Tibial artery (tissue), 4 donors: ENCODE measurements at regions not wholly inside any gene's neighbourhood (a gene's known extent, or its start where the extent isn't known, plus 50 kb on each side); places are given as distances from the start of the nearest gene placed in this dataset.

Experiments
- DNase-seq, 2 donors: peaks; one replicate each; pipeline ENCODE4 v3.0.0-alpha.2; 2019
- H3K27ac ChIP-seq, 2 donors: fragments of 200-600 bp; sonication (generic) in 1 of 2; 1 replicate in 1 of 2; 2 replicates in 1 of 2; pipeline ENCODE4 v1.5.1; 2018 to 2019; ENCODE audit warnings: mild to moderate bottlenecking in 1 of 2
- H3K27me3 ChIP-seq, 2 donors: fragments of 200-600 bp; sonication (generic) in 1 of 2; one replicate each; pipeline versions ENCODE4 v1.5.1 to v1.6.0; 2016 to 2019
- H3K36me3 ChIP-seq, 3 donors: fragments of 200-600 bp; sonication (generic) in 2 of 3; one replicate each; pipeline ENCODE4 v1.5.1; 2016 to 2019; ENCODE audit warnings: mild to moderate bottlenecking in 2 of 3
- H3K4me1 ChIP-seq, 4 donors: fragments of 200-600 bp; sonication (generic) in 2 of 4; 1 replicate in 3 of 4; 2 replicates in 1 of 4; pipeline ENCODE4 v1.5.1; 2016 to 2019
- H3K4me3 ChIP-seq, 2 donors: fragments of 200-600 bp; sonication (generic) in 1 of 2; 1 replicate in 1 of 2; 2 replicates in 1 of 2; pipeline ENCODE4 v1.5.1; 2018 to 2019; ENCODE audit warnings: mild to moderate bottlenecking in 2 of 2
- H3K9me3 ChIP-seq, 3 donors: fragments of 200-600 bp; sonication (generic) in 1 of 3; one replicate each; pipeline ENCODE4 v1.5.1; 2016 to 2019
- intact Hi-C: fragments of 100-400 bp; cut with DNase I; formaldehyde crosslinking; loops from one replicate; pipeline ENCODE4 v1.15.0; 2023; ENCODE audit warnings: low total_unique reads
- TF ChIP-seq, protein P1 (sequence below), 2 experiments: fragments of 200-600 bp in 1 of 2; fragments of 450-650 bp in 1 of 2; IDR thresholded peaks; one replicate each; pipeline ENCODE4 v1.5.1; 2017 to 2019; ENCODE audit warnings: antibody characterized with exemption in 2 of 2, mild to moderate bottlenecking in 1 of 2, moderate library complexity in 1 of 2

DNA sequence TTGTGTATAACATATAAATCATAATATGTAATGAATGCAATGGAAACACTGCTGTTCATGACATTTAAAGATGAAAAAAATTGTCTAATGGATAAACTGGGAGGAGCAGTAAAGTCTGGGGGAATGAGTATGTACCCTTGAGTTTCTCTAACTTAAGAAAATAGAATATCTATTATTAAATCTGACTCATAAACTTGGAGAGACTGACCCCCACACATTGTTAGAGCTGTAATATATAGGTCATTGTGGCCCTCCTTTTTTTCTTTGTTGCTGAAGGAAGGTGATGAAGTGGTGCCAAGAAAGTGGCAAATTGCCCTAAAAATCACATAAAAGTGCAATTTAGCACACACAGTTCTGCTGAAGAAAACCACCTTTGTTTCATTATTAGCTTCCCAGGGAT lies 389.8 kb upstream of the RARB start:
- DNase-seq = no peak
- Histone ChIP-seq H3K4me1 (peaks cover 0 to 43% (median 24%) of the 10 kb centered on the region in 4 donors), H3K27ac (peak overlapping the region; percentile 44 to 51), H3K4me3 (no peak overlapping the region), H3K9me3 (no peaks in the 10 kb centered on the region), H3K36me3 (no peaks in the 10 kb centered on the region), H3K27me3 (no peaks in the 10 kb centered on the region)
- intact Hi-C loops = loop anchor here (10.0 kb wide), 1 partner anchor 537 kb away; no protein-coding TSS in a partner anchor
- TF ChIP-seq, protein P1, sequence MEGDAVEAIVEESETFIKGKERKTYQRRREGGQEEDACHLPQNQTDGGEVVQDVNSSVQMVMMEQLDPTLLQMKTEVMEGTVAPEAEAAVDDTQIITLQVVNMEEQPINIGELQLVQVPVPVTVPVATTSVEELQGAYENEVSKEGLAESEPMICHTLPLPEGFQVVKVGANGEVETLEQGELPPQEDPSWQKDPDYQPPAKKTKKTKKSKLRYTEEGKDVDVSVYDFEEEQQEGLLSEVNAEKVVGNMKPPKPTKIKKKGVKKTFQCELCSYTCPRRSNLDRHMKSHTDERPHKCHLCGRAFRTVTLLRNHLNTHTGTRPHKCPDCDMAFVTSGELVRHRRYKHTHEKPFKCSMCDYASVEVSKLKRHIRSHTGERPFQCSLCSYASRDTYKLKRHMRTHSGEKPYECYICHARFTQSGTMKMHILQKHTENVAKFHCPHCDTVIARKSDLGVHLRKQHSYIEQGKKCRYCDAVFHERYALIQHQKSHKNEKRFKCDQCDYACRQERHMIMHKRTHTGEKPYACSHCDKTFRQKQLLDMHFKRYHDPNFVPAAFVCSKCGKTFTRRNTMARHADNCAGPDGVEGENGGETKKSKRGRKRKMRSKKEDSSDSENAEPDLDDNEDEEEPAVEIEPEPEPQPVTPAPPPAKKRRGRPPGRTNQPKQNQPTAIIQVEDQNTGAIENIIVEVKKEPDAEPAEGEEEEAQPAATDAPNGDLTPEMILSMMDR (IDR thresholded peaks at IDR 0.05) = no peak

DNA sequence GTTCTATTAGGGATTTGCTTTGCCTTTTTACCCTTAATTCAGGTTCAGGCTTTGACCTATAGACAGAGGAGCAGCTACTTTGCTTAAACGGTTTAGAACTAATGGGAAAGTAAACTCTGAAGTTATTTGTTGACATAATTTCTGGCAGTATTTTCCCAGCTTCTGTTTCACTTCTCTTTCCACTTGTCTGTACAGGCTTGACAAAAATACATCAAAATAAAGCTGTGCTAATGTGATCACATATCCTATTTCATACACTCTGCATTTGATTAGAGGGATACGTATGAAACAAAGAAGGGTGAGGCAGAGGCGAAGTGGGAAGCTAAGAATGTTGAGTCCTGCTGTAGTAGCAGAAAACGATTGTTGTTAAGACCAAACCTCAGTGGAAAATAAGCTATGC lies 389.1 kb upstream of the RARB start:
- Histone ChIP-seq H3K4me3 (no peak overlapping the region), H3K27me3 (no peaks in the 10 kb centered on the region), H3K36me3 (no peaks in the 10 kb centered on the region), H3K4me1 (peaks cover 0 to 43% (median 24%) of the 10 kb centered on the region in 4 donors), H3K27ac (peak overlapping the region in 1 of 2 donors; percentile 44), H3K9me3 (no peaks in the 10 kb centered on the region)
- TF ChIP-seq, protein P1 (IDR thresholded peaks at IDR 0.05) = no peak
- intact Hi-C loops = loop anchor here (10.0 kb wide), 1 partner anchor 536 kb away; no protein-coding TSS in a partner anchor
- no peak for DNase-seq

DNA sequence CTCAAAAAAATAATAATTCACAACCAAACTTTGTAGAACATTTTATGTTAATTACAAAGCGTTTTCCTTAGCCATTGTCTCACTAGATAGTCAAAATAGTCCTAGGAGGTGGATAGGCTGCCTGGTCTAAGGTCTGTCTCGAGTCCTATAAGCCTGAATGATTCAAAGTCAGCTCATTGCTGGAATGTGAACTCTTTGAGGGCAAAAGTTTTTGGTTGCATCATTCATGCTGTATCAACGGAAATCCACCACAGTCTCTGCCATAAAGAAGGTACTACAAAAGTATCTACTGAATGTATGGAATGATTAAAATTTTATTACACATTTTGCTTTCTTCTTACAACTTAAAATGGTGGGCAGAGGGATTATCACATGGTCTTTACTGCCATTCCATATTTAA lies 387.3 kb upstream of the RARB start:
- peaks cover 0 to 47% (median 24%) of the 10 kb centered on the region in 4 donors for H3K4me1 ChIP-seq
- H3K9me3 ChIP-seq = no peaks in the 10 kb centered on the region
- no peak for DNase-seq
- H3K4me3 ChIP-seq = no peak overlapping the region
- H3K36me3 ChIP-seq = no peaks in the 10 kb centered on the region
- intact Hi-C loops = no loop called here
- no peak overlapping the region for H3K27ac ChIP-seq
- no peaks in the 10 kb centered on the region for H3K27me3 ChIP-seq
- TF ChIP-seq, protein P1 (IDR thresholded peaks at IDR 0.05) = no peak

DNA sequence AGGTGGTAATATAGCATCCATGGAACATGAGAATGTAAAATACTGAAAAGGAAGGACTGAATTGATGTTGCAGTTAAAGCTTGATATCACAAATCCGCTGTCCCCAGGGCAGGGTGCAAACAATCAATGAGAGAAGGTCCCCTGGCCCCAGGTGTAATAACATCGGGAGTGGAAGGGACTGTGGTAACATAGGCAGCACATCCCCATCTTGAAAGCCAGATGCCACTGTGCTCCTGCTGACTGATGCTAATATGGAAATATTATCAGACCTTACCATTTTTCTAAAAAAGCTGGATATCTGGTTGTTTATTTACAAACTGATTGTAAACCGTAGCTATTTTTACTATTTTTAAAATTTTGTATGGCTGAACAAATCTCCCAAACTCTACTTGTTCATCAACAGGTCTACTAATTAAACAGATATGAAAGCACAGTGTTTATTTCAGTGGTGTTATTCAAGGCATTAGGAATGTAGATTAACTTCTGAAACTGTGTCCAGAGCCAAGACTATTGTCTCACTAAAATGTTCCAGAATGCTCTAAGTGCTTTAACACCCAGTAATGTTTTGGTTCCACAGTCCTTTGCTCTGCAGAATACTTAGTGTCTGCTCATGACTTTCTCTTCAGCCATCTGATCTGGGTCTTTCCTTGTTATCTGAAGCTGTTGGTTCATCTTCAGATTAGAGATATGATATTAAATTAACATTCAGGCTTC lies 386.0 kb upstream of the RARB start:
- no peak overlapping the region for H3K4me3 ChIP-seq
- DNase-seq = no peak
- no peaks in the 10 kb centered on the region for H3K27me3 ChIP-seq
- H3K36me3 ChIP-seq = no peaks in the 10 kb centered on the region
- peaks cover 0 to 42% (median 19%) of the 10 kb centered on the region in 4 donors for H3K4me1 ChIP-seq
- H3K27ac ChIP-seq = no peak overlapping the region
- TF ChIP-seq, protein P1 (IDR thresholded peaks at IDR 0.05) = no peak
- intact Hi-C loops = no loop called here
- no peaks in the 10 kb centered on the region for H3K9me3 ChIP-seq

DNA sequence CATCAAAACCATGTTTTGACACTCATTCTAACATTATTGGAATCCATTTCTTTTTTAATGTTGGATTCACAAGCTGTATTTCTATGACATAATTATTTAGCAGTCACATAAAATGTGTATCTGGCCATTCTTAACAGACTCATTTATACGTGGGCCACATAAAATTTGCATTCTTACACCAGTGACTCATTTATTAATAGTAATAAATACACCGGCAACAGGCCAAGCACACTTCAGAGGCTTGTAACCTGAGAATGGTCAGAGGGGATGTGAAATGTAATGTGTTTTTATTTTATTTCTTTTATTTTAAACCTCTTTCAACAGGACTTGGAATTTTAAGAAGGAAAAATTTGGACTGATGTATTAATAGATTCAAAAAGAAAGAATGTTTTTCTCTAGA lies 384.9 kb upstream of the RARB start:
- Histone ChIP-seq H3K9me3 (no peaks in the 10 kb centered on the region), H3K27ac (no peak overlapping the region), H3K4me3 (no peak overlapping the region), H3K27me3 (no peaks in the 10 kb centered on the region), H3K36me3 (no peaks in the 10 kb centered on the region), H3K4me1 (peaks cover 0 to 35% (median 9%) of the 10 kb centered on the region in 4 donors)
- no peak for DNase-seq
- intact Hi-C loops = no loop called here
- TF ChIP-seq, protein P1 (IDR thresholded peaks at IDR 0.05) = no peak
